ENCODE measurements at regions not wholly inside any gene's neighbourhood (a gene's known extent, or its start where the extent isn't known, plus 50 kb on each side); places are given as distances from the start of the nearest gene placed in this dataset.

DNA sequence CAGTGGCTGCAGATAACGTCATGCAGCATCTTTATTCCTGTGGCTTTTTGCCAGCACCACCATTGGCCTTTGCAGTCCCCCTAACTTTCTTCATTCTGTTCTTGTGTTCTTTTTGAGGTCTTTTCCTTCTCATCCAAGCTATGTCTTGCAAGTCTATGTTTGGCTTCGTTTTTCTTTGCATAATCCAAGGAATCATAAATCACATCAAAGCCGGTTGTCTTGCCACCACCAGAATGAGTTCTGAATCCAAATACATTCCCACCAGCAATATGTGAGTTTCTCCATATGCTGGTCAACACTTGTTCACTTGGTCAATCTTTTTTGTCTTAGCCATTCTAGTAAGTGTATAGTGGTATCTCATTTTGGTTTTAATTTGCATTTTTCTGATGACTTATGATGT, 70.6 kb upstream of the AK4 start:
- TF ChIP-seq, protein P1, sequence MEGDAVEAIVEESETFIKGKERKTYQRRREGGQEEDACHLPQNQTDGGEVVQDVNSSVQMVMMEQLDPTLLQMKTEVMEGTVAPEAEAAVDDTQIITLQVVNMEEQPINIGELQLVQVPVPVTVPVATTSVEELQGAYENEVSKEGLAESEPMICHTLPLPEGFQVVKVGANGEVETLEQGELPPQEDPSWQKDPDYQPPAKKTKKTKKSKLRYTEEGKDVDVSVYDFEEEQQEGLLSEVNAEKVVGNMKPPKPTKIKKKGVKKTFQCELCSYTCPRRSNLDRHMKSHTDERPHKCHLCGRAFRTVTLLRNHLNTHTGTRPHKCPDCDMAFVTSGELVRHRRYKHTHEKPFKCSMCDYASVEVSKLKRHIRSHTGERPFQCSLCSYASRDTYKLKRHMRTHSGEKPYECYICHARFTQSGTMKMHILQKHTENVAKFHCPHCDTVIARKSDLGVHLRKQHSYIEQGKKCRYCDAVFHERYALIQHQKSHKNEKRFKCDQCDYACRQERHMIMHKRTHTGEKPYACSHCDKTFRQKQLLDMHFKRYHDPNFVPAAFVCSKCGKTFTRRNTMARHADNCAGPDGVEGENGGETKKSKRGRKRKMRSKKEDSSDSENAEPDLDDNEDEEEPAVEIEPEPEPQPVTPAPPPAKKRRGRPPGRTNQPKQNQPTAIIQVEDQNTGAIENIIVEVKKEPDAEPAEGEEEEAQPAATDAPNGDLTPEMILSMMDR (optimal IDR thresholded peaks at IDR 0.05 in 1 of 3, IDR thresholded peaks at IDR 0.05 in 1 of 3, conservative IDR thresholded peaks at IDR 0.05 in 1 of 3; ENCODE audit: extremely low read depth in 1 of 3, insufficient read depth in 2 of 3, low read length in 3 of 3): no peak
- TF ChIP-seq EZH2 (IDR thresholded peaks at IDR 0.05; ENCODE audit: low read length): no peak

All from keratinocyte (primary cell).